HG03135 (cell line): ENCODE measurements at regions not wholly inside any gene's neighbourhood (a gene's known extent, or its start where the extent isn't known, plus 50 kb on each side); places are given as distances from the start of the nearest gene placed in this dataset.
"Not testable (repeated sequence)": the region's sequence is repeated elsewhere in the genome, so short reads cannot be mapped to it uniquely, and the experiment has no call there.

ENCODE experiments used
- ATAC-seq: cut with Tn5 transposase; IDR thresholded peaks from one replicate; pipeline ENCODE4 v1.9.1; 2021; ENCODE audit warnings: mild to moderate bottlenecking, moderate library complexity; ENCODE audit not compliant: unreplicated experiment

DNA sequence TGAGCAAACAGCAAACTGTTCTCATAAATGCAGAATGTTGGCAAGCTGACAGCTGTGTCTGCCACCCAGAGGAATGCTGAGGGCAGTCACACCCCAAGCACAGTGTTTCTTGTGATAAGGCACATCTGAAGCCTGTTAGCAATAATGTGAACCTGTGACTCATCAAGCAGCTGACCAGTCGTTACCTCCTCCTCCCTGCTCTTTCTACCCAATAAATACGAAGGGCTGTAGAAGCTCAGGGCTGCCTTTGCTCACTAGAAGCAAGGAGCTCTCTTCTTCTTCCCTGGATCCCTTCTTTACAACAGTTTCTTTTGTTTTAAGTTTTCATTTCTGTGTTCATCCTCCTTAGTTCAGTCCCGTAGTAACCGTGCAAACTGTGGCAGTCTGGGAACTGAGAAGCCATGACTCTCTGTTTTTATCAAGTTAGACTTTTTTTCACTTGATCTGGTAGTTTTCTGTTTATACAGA, 160.3 kb upstream of the ZNF184 start:
- ATAC-seq = not testable (repeated sequence)

GRCh38 chr6:27631609-27631916, 158.7 kb upstream of the ZNF184 start:
- ATAC-seq = no peak

GRCh38 chr6:27630727-27631608, 158.1 kb upstream of the ZNF184 start:
- ATAC-seq = no peak

DNA sequence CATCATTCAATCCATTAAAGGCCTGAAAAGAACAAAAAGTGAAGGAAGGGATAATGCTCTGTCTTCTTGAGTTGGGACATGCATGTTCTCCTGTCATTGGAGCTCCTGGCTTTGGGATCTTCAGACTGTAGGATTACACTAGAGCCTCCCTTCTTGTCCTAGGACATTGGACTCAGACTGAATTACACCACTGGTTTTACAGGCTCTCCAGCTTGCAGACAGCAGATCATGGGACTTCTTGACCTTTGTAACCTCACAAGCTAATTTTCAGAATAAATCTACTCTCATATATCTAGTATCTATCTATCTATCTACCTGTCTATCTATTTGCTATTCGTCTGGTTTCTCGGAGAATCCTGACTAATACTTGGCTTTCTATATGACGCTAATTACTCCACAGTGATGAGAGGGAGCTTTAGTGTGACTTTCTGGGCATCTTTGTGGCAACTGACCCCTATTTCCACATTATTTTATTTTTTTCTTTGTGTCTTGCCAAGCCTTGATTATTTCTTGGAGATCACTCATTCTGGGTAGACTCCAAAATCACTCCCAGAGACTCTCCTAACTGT, 151.9 kb upstream of the ZNF184 start:
- ATAC-seq = no peak

- no peak for ATAC-seq
Observed at GRCh38 chr6:27623103-27623502, 150.2 kb upstream of the ZNF184 start.

GRCh38 chr6:27619436-27619835, 146.5 kb upstream of the ZNF184 start:
- ATAC-seq = no peak

DNA sequence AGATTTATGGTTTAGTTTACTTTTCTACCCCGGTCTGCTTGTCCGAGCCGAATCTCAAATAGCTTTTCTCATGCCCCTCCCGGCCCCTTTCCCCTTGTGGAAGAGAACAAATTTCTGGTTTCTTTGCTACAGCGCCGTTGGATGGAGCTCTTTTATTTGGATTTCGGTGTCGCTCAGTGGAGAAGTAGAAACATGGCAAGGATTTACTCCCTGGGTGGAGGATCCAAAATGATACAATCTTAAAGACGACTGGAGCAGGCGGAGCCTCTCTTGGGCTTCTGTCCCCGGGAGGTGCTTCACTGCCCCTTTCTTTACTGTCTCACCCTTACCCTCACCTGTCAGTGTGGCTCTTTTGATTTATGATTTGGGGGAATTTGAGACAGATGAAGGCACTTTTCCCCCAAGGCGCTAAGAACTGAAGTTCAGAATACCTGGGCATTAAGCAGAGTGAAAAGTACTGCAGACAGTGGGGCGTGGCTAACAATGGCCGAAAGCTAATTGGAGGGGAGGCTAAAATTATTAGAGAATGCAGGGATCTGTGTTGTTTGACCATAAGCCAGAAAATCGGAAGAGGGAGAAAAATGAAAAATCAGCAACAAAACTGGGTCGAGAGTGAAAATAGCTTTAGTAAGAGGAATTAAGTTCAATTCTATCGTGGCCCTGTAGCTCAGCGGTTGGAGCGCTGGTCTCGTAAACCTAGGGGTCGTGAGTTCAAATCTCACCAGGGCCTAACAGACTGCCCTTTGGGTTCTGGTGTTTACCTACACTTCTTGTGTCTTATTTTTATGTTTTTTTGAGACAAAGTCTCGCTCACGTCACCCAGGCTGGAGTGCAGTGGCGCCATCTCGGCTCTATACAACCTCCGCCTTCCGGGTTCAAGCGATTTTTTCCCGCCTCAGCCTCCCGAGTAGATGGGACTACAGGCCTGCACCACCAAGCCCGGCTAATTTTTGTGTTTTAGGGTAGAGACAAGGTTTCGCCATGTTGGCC, 145.1 kb upstream of the ZNF184 start:
- no peak for ATAC-seq

GRCh38 chr6:27617046-27617687, 144.3 kb upstream of the ZNF184 start:
- ATAC-seq = no peak

DNA sequence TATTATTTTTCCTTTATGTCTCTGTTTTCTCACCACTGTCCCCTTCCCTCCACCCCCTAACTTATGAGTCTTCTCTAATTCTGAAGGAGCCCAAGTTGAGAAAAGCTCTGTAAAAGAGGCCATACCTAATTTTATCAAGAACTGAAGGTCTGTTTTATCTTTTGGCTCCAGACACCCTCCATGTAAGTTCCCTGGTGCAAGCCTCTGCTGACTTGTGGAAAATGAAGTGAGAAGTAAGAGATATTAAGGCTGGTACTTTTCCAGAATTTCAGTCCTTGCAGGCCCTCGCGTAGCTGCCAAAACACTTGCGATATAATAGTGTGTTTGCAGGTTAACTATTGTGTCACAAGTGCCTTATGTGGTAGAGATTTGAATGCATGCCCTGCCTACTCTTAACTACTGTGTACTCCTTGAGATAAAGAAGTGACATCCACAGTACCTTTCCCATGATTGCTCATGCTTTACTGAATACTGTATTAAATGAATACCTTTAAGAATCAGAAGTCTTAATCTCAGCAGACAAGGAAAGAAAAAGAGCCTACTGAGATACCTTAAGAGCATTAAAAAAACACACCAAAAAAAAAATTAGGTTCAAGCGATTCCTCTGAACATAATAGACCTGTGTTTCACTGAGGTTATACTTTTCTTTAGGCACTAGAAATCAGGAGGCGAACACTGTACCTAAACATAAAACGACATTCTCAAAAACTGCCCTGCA, 143.6 kb upstream of the ZNF184 start:
- ATAC-seq = no peak

DNA sequence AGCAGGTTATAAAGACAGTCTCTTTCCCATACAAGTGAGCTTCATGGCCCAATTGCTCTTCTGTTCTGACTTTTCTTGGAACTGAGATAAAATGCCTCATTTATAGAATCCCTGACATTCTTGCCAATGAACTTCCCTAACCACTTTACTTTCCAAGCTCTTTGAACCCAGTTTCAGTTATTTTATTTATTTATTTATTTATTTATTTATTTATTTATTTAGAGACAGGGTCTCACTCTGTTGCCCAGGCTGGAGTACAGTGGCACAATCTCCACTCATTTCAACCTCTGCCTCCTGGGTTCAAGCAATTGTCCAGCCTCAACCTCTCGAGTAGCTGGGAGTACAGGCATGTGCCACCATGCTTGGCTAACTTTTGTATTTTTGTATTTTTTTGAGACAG, 138.5 kb upstream of the ZNF184 start:
- no peak for ATAC-seq

DNA sequence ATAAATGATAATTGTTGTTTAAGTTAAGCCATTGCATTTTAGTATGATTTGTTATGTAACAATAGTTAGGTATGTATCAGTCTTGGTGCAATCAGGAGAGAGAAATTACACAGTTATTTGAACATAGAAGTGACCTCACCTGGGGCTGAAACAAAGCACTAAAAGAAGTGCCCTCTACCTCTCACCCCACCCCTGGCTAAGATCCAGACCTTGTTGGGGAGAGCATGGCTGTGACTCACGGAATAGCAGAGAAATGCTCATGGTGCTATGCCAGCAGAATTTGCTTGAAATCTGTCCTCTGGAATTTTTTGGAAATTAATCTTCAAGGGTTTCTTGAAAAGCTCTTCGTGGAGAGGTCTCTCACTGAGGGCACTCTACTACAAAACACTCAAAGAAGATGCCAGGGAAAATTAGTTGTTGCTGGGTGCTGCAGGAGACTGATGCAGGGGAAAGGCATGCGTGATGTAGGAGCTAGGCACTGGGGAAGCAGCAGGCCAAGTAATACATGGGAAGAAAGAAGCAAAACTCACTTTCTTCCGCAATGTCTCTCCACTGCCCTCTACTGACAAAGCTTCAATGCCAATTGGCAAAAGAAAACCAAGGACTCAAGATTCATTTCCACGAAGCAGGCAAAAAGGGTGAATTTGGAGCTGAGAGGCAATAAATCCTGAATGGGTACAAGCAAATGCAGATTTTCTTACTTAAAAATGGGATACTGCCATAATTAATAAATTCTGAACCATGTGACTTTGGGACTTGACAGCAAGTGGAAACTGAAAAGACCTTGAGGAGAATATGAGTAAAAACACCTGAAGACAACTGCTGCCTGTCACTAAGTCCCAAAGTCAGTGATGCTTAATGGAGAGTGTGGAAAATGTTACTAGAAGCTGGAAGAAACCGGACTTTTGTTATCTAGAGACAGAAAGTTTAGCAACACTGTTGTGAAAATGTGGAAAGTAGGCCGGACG, 136.3 kb upstream of the ZNF184 start:
- ATAC-seq = no peak

DNA sequence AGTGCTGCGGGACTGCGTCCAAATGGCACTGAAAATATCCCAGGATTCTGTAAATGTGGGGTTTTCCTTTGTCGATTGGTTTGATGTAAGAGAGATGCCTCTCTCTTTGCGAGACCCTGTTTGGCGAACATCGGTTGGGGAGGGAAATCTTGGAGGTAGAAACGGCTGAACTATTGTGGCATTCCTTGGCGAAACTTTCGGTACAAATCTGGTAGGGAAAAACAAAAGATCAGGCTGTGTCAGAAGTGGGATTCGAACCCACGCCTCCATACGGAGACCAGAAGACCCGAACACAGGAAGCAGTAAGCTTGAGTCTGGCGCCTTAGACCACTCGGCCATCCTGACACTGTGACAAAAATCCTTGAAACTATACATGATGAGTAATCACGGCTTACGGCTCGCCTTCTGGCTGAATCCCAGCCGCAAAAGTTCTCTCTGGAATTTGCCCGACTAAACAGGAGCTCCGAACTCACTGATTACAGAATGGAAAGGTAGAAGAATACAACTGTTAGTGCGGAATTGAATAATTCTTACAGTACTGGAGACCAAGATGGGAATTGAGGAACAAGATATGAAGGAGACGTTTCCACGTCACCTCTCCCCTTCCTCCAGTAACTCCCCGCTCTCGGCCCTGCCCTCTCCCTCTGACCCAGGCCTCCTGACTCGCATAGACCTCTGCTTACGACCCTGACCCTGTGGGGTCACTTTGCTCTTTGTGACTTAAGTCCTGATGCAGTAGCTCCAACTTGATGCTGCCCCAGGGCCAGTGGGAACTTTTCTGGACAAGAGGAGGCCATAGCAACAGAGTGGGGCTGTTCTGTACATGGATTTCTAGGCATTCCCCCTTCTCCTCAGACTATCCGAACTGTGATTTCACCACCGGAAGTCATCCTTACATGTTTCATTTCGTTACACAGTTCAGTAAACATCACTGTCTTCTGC, 132.8 kb upstream of the ZNF184 start:
- no peak for ATAC-seq

GRCh38 chr6:27604986-27605385, 132.1 kb upstream of the ZNF184 start:
- ATAC-seq = no peak

DNA sequence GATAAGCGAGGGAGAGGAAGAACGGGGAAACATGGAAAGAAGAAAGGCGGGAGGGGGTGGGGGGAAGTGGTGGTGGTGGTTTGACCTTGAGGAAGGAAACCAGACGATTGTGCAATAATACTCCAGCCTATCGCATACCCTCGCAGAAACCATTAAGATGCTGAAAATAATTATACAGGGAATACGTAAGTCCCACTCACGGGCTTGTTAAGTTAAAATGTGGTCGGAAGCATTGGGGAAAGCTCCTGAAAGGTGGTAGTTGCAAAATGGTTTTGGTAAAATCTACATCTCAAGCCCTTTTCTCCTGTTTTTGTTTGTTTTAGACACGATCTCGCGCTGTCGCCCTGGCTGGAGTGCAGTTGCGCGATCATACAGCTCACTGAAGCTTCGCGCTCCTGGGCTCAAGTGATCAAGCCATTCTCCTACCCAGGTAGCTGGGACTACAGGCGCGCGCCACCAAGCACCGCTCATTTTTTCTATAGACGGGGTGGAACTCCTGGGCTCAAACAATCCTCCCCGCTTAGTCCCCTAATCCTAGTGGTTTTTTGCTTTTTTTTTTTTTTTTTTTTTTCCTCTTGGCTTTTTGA, 128.9 kb upstream of the ZNF184 start:
- ATAC-seq = no peak

GRCh38 chr6:27599859-27600532, 127.1 kb upstream of the ZNF184 start:
- no peak for ATAC-seq

GRCh38 chr6:27597031-27597567, 124.2 kb upstream of the ZNF184 start:
- ATAC-seq = not testable (repeated sequence)

DNA sequence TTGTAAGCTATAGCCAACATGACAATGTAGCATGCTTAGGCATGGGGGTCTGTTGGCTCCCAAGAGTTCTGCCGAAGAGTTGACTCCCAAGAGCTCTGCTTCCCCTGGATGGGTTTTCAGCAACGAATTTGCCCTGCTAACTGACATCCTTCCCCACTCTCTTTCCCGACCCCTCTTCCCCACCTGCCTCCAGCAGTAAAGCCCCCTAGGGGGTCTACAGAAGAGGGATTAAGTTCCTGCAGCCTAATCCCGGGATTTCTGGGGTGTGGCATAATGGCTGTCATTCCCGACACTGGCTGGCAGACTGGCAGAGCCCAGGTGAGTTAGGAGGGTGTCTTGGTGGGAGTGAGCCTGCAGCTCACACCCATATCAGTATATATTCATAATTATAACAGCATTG, 121.0 kb upstream of the ZNF184 start:
- no peak for ATAC-seq
